Right cardiac atrium (tissue), 5 donors: ENCODE measurements at regions not wholly inside any gene's neighbourhood (a gene's known extent, or its start where the extent isn't known, plus 50 kb on each side); places are given as distances from the start of the nearest gene placed in this dataset.

Experiments used
- ATAC-seq, 2 donors: fragments of 200-7000 bp; cut with Tn5 transposase; one replicate each; pipeline versions ENCODE4 v1.8.0 to v1.9.1; 2020; ENCODE audit warnings: moderate library complexity in 2 of 2, mild to moderate bottlenecking in 1 of 2
- DNase-seq, 3 donors: peaks; one replicate each; pipeline ENCODE4 v3.0.0-alpha.2; 2020
- H3K27ac ChIP-seq: one replicate; pipeline ENCODE4 v1.5.1; 2013; ENCODE audit warnings: mild to moderate bottlenecking, low read length, control low read depth, moderate library complexity
- H3K27me3 ChIP-seq: one replicate; pipeline ENCODE4 v1.6.1; 2013; ENCODE audit not compliant: control insufficient read depth, insufficient read depth
- H3K4me1 ChIP-seq: one replicate; pipeline ENCODE4 v1.6.1; 2013; ENCODE audit warnings: low read length; ENCODE audit not compliant: control insufficient read depth, insufficient read depth
- H3K4me3 ChIP-seq: one replicate; pipeline ENCODE4 v1.5.1; 2013; ENCODE audit warnings: low read length, control low read depth
- H3K9me3 ChIP-seq: one replicate; pipeline ENCODE4 v1.6.1; 2013; ENCODE audit warnings: low read length; ENCODE audit not compliant: control insufficient read depth
- WGBS: extraction: QIAGEN DNeasy Blood & Tissue Kit; methylation state at CpG from one replicate; pipeline ENCODE4 v1.1.7; 2013; 5-methylcytosine and 5-hydroxymethylcytosine counted together
- intact Hi-C, 4 donors: fragments of 100-400 bp; cut with DNase I; formaldehyde crosslinking; loops; one replicate each; pipeline versions ENCODE4 v1.11.0 to v1.14.0; 2022 to 2023
- donor health status: healthy with polysubstance abuse.
- donor health status: DM: no; HTN: yes; CAD: no.
- donor health status: DM: no; HTN: no; CAD: no.
- donor health status: DM: no; HTN: yes; CAD: no; lungs with severe emphysema.
- donor health status: DM: yes; HTN: yes; CAD: no.

DNA sequence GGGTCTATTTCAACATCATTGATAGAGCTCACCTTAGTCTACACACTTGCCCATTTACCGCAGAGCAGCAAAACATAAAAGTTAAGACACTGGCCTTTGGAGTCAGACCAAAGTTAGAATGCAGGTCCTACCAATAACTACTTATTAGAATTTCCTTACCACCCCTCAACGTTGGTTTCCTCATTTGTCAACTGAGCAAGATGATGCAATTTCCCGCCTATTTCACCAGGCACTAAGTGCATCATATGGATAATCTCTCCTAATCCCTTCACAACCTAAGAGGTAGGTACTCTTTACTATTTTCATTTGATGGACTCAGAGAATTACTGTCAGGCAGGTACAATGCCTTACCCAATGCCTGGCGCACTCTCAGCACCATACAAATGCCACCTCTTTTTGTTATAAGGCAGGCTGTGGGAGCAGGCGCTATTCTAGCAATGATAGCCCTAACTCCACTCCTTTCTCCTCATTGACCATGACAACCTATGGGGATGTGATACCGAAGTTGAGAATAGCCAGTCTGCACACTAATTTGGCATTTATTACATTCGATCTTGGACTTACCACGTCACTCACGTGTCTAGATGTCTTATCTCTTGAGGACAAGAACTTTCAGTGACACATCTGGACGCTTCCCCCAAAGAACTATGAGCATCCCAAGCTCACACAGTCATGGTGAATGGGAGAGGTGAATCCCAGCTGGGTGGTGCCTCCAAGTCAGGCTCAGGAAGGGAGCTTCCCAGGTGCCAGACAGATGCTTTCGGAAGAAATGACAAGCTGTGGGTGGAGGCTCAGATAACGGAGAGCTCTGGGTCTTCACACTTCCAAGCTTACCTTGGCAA is 128.1 kb upstream of the STMND1 start:
- ATAC-seq: peak in 1 of 2 donors; percentile 44
- no peaks in the 10 kb centered on the region for H3K27me3 ChIP-seq
- 66% methylated on average over 12 of the region's 12 CpGs for WGBS
- intact Hi-C loops: no loop called here
- DNase-seq: no peak
- no peak overlapping the region for H3K4me3 ChIP-seq
- H3K9me3 ChIP-seq: no peaks in the 10 kb centered on the region
- H3K4me1 ChIP-seq: no peaks in the 10 kb centered on the region
- H3K27ac ChIP-seq: no peak overlapping the region

DNA sequence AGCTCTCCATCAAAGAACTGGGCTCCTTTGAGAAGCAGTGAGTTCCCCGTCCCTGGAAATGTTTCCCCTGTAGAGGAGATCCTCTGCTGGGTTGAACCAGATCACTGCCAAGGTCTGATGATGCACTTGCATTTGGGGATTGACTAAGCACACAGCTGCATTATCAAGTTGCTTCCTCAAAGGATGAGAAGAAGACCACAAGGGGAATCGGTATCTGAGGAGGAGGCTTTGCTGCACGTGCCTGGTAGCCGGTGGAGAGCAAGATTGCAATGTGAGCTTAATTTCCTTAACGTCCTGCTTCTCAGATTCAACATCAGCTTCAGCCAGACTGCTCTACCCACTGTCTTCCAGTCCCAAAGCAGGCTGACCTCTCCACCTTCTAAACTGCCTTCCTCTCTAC is 128.8 kb upstream of the STMND1 start:
- WGBS: 76% methylated on average over 5 of the region's 5 CpGs

DNA sequence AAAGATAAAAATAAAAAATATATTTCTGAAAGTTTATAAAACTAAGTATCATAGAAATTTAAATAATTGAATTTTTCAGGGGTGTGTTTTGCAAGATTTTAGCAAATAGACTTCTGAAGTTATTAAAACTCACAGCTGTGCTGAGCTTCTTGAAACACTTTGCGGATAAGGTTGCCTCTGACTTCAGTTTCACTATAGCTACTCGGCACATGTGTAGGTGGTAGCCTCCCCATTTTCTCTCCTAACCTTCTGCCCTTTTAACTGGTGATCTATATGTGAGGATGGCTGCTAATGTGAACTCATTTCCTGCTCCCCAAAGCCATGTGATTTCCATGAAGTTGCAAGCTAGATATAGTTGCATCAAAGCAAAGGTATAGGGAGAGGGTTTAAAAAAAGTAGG is 129.3 kb upstream of the STMND1 start:
- Histone ChIP-seq H3K4me1 (no peaks in the 10 kb centered on the region), H3K4me3 (no peak overlapping the region), H3K9me3 (no peaks in the 10 kb centered on the region), H3K27ac (no peak overlapping the region), H3K27me3 (no peaks in the 10 kb centered on the region)
- ATAC-seq (no peak), DNase-seq (no peak)
- intact Hi-C loops: no loop called here
- 96% methylated on average over 2 of the region's 2 CpGs for WGBS

More for the DNA sequence above, 128.8 kb upstream of the STMND1 start:
- no peak for ATAC-seq
- Histone ChIP-seq H3K9me3 (no peaks in the 10 kb centered on the region), H3K27me3 (no peaks in the 10 kb centered on the region), H3K4me1 (no peaks in the 10 kb centered on the region), H3K4me3 (no peak overlapping the region), H3K27ac (no peak overlapping the region)
- no peak for DNase-seq
- intact Hi-C loops: no loop called here

DNA sequence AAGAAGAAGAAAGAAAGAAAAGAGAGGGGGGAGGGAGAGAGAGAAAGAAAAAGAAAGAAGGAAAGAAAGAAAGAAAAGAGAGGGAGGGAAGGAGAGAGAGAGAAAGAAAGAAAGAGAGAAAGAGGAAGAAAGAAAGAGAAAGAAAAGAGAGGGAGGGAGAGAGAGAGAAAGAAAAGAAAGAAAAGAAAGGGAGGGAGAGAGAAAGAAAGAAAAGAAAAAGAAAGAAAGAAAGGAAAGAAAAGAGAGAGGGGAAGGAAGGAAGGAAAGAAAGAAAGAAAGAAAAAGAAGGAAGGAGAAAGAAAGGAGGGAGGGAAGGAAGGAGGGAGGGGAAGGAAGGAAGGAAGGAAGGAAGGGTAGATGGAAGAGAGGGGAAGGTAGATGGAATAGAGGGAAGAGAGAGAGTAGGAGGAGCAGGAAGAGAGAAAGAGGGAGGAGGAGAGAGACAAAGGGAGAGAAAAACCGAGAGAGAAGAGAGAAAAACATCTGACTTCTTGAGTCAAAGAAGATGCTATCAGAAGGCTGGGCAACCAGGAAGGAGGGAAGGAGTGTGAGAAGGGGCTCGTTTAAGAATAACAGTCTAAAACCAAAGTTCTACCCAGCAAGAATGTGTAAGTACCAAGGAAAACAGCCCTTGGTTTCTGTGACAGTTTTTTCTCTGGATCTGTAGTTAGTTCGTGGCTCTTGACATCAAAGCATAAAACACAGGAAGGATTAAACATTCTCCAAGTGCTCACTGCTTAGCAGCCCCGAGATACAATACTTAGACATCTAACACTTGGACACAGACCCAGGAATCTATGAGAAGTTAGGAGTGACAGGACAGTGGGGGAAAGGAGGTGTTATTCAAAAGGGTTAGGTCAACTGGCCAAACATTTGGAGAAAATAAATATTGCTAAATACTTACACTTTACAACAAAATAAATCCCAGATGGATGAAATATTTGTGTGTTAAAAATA is 131.9 kb upstream of the STMND1 start:
- no peak for ATAC-seq
- 33% methylated on average over 4 of the region's 4 CpGs for WGBS
- H3K27me3 ChIP-seq: no peaks in the 10 kb centered on the region
- intact Hi-C loops: loop anchor here in 3 of 4 donors (5.0 to 10.0 kb wide), 3 partner anchors 195 to 455 kb away; no protein-coding TSS in a partner anchor
- H3K9me3 ChIP-seq: no peaks in the 10 kb centered on the region
- no peak overlapping the region for H3K4me3 ChIP-seq
- DNase-seq: no peak
- H3K4me1 ChIP-seq: no peaks in the 10 kb centered on the region
- H3K27ac ChIP-seq: no peak overlapping the region

DNA sequence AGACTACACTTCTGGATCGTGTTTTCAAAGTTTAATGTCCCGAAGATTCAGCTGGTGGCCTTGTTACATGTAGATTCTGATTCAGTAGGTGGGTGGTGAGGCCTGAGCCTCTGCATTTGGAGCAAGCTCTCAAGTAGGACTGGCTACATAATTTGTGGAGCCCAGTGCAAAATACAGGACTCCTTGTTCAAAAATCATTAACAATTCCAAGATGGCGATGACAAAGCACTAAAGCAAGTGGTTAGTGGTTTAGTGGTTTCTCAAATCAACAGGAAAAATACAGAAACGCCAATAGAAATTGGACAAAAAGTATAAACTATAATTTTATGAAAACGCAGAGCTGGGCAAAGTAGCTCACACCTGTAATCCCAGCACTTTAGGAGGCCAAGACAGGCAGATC is 133.7 kb upstream of the STMND1 start:
- Histone ChIP-seq H3K27me3 (no peaks in the 10 kb centered on the region), H3K27ac (no peak overlapping the region), H3K9me3 (no peaks in the 10 kb centered on the region), H3K4me1 (no peaks in the 10 kb centered on the region), H3K4me3 (no peak overlapping the region)
- DNase-seq: no peak
- WGBS: 88% methylated on average over 5 of the region's 5 CpGs
- intact Hi-C loops: loop anchor here in 3 of 4 donors (5.0 to 10.0 kb wide), 3 partner anchors 193 to 453 kb away; no protein-coding TSS in a partner anchor
- ATAC-seq: no peak

DNA sequence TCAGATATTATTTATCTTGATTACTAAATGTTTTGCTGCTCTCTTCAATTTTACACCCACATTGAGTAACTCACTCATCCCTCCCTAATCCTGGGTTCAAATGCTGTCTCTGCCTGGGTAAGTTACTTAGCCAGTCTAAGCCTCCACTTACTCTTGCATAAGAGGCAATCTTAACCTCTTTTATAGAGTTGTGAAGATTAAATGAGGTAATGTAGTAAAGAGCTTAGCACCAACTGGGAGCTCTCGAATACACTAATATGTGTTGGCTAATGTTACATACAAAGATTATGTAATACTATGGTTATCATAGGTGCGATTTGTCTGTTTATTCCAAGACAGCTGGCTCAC is 134.4 kb upstream of the STMND1 start:
- Histone ChIP-seq H3K4me3 (no peak overlapping the region), H3K9me3 (no peaks in the 10 kb centered on the region), H3K27ac (no peak overlapping the region), H3K27me3 (no peaks in the 10 kb centered on the region), H3K4me1 (no peaks in the 10 kb centered on the region)
- ATAC-seq (no peak), DNase-seq (no peak)
- 95% methylated on average over 2 of the region's 2 CpGs for WGBS
- intact Hi-C loops: loop anchor here in 3 of 4 donors (5.0 to 10.0 kb wide), 3 partner anchors 193 to 453 kb away; no protein-coding TSS in a partner anchor

DNA sequence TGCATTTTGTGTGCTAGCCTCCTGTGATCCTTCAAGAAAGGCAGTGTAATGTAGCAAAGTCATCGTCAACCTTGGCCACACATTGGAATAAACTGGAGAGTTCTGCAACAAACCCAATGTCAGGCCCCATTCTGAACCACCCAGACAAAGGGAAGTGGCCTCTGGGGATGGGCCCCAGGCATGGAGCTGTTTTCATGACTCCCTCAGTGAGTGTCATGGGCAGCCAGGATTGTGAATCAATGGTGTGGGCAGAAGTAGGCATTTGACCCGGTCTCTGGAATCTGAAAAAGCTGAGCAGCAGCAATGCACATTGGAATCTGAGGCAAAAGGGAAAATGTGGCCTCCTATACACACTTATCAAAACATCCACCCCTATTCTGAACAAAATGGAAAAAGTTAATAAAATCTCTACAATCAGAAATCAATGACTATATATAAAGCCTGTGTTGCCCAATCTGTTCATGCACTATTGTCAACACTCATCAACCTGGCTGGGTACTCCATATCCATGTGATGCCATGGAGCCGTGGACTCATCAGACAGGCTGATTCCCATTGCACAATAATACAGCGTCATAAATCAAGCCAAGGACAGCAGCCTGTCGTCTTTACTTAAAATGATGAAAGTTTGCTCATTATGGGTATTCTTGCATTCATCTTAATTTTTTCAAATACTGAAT is 134.9 kb upstream of the STMND1 start:
- no peaks in the 10 kb centered on the region for H3K9me3 ChIP-seq
- WGBS: 89% methylated on average over 5 of the region's 5 CpGs
- ATAC-seq: no peak
- H3K27ac ChIP-seq: no peak overlapping the region
- H3K4me3 ChIP-seq: no peak overlapping the region
- H3K27me3 ChIP-seq: no peaks in the 10 kb centered on the region
- no peak for DNase-seq
- H3K4me1 ChIP-seq: no peaks in the 10 kb centered on the region
- intact Hi-C loops: loop anchor here in 3 of 4 donors (5.0 to 10.0 kb wide), 3 partner anchors 192 to 452 kb away; no protein-coding TSS in a partner anchor

DNA sequence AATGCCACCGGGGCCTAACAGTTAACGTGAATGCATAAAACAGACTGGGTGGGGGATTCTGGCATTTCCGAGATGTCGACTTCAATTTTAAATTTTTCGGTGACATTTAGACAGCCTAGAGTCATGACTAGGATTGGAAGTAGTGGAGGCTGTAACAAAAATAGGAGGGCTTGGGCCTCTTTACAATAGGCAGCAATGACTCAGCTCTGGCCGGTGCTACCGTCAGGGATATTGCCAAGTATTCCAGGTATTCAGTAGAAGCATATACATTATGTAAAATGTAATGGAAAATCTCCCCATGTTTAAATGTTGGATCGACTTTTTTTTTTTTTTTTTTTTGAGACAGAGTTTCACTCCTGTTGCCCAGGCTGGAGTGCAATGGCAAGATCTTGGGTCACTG is 136.2 kb upstream of the STMND1 start:
- Histone ChIP-seq H3K4me3 (no peak overlapping the region), H3K4me1 (no peaks in the 10 kb centered on the region), H3K27me3 (no peaks in the 10 kb centered on the region), H3K27ac (no peak overlapping the region), H3K9me3 (no peaks in the 10 kb centered on the region)
- ATAC-seq: no peak
- DNase-seq: no peak
- intact Hi-C loops: loop anchor here in 3 of 4 donors (5.0 to 10.0 kb wide), 3 partner anchors 191 to 451 kb away; no protein-coding TSS in a partner anchor
- WGBS: 96% methylated on average over 8 of the region's 8 CpGs

DNA sequence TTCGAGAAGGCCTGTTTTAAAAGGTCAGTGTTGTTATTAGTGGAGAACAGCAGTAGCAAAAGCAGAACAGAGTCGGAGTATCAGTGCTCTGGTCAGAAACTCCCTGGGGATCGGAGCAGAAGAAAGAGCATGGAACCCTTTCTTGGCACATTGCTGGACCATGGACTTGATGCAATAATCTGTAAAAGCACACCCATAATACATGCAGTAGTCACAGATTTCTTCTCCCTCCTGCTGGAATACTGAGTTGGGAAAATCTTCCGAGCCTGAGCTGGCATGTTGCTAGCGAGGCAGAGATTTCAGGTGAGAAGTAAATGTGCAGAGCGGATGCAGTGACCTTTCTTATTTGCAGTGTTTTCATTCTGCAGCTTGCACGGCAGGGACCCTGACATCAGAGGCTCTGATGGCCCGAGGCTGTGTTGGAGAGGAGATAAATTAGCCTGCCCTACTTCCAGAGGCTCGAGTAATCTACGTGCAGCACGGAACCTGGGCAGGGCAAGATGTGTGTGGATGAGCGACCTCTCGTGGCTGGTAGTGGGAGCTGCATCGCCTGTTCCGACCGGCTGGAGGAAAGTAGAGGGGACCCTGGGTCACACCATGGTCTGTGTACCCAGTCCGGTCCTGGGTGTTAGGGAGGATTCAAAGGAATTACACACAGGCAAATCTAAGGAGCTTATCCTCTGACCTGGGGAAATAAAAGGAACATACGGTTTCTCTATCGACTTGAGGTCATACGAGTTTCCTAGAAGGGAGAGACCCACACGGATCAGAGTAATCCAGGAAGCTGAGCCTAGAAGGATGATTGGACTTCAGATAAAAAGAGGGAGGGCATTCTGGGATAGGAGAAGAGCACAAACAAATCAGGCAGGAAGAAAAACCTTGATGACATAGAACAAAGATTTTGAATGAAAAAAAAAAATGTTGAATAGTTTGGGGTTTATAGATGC is 137.0 kb upstream of the STMND1 start:
- Histone ChIP-seq H3K27me3 (no peaks in the 10 kb centered on the region), H3K9me3 (no peaks in the 10 kb centered on the region), H3K4me1 (no peaks in the 10 kb centered on the region), H3K27ac (no peak overlapping the region), H3K4me3 (no peak overlapping the region)
- peak; percentile 90 to 92 for ATAC-seq
- intact Hi-C loops: loop anchor here (5.0 to 10.0 kb wide), 4 partner anchors 190 to 450 kb away; no protein-coding TSS in a partner anchor
- 27% methylated on average over 21 of the region's 21 CpGs for WGBS
- peak; percentile 57 to 83 (median 82) for DNase-seq

DNA sequence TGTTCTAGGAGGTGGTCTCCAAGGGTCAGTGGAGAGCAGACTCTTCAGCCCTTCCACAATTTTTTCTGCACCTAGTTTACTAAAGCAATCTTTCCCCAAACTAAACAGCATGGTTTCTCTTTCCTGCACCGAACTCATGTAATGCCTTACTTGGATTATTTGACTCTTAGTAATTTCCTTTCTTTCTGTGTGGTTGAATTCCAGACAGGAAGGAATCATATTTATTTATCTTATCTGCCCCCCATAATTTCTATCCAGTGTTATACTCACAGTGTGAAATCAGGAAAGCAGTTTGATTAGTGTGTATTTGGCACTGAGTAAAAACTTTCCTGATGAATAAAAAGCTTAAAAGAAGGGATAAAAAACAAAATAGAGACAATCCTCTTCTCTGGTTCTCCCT is 140.3 kb upstream of the STMND1 start:
- intact Hi-C loops: loop anchor here in 3 of 4 donors (5.0 to 10.0 kb wide), 4 partner anchors 187 to 447 kb away; no protein-coding TSS in a partner anchor
- 39% methylated on average over 1 of the region's 1 CpG for WGBS
- ATAC-seq: no peak

More for the DNA sequence above, 140.3 kb upstream of the STMND1 start:
- DNase-seq: no peak
- Histone ChIP-seq H3K27ac (no peak overlapping the region), H3K9me3 (no peaks in the 10 kb centered on the region), H3K27me3 (no peaks in the 10 kb centered on the region), H3K4me3 (no peak overlapping the region), H3K4me1 (no peaks in the 10 kb centered on the region)
